HUES48 (cell line): ENCODE measurements at regions not wholly inside any gene's neighbourhood (a gene's known extent, or its start where the extent isn't known, plus 50 kb on each side); places are given as distances from the start of the nearest gene placed in this dataset.
A peak's percentile ranks its signal among the peaks of the same experiment; 100 is the strongest.
"Not testable (repeated sequence)": the region's sequence is repeated elsewhere in the genome, so short reads cannot be mapped to it uniquely, and the experiment has no call there.

Source experiments
- H3K27ac ChIP-seq: one replicate; pipeline ENCODE4 v1.7.0; 2013; ENCODE audit warnings: low read depth, low read length, inconsistent platforms
- H3K27me3 ChIP-seq: 2 replicates; pipeline ENCODE4 v1.6.1; 2013; ENCODE audit warnings: mild to moderate bottlenecking, low read length; ENCODE audit not compliant: control insufficient read depth, insufficient read depth
- H3K36me3 ChIP-seq: 2 replicates; pipeline ENCODE4 v1.6.1; 2013; ENCODE audit warnings: low read length; ENCODE audit not compliant: control insufficient read depth, insufficient read depth
- H3K4me1 ChIP-seq: 2 replicates; pipeline ENCODE4 v1.6.1; 2013; ENCODE audit warnings: mild to moderate bottlenecking, low read length; ENCODE audit not compliant: control insufficient read depth, insufficient read depth
- H3K4me3 ChIP-seq: 2 replicates; pipeline ENCODE4 v1.5.1; 2013; ENCODE audit warnings: mild to moderate bottlenecking, low read depth, low read length
- H3K9ac ChIP-seq: 2 replicates; pipeline ENCODE4 v1.6.1; 2013; ENCODE audit warnings: mild to moderate bottlenecking, low read depth, low read length, moderate library complexity
- H3K9me3 ChIP-seq: 2 replicates; pipeline ENCODE4 v1.6.1; 2013; ENCODE audit warnings: low read length; ENCODE audit not compliant: control insufficient read depth, insufficient read depth

DNA sequence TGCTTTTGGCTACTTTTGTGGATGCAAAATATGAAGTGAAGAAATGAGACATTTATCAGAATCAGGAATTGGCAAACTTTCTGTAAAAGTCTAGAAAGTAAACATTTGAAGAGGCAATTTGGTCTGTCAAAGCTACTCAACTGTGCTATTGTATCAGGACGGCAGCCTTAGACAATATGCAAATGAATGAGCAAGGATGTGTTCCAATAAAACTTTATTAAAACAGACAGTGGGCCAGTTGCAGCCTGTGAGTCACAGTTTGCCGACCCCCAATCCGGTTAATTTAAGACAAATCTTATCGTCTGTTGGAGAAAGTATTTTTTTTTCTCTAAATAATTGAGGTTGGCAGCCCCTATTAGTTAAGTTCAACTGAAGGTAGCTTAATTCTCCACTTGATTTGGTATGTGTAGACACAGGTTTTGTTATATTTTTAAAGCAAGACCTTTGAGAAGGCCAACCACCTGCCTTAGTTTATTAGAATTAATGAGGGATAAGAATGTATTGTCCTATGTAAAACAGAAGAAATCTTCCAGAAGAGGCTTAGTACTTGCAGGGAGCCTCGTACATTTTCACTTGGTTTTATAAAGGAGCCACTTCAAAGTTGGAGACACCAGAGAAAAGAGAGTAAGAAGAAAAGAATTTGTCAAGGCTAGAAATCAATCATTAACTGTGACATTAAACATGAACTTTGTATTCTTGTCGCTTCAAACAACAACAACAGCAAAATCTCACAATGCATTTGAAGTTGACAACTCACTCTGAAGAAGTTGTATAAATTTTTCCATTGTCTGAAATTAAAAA, 81.6 kb upstream of the FAT1 start:
- H3K9me3 ChIP-seq = no peaks in the 10 kb centered on the region
- H3K4me3 ChIP-seq = no peak overlapping the region
- no peaks in the 10 kb centered on the region for H3K36me3 ChIP-seq
- H3K27me3 ChIP-seq = no peaks in the 10 kb centered on the region
- H3K4me1 ChIP-seq = peaks cover 16% of the 10 kb centered on the region
- H3K9ac ChIP-seq = no peak overlapping the region
- H3K27ac ChIP-seq = peak overlapping the region; percentile 42

DNA sequence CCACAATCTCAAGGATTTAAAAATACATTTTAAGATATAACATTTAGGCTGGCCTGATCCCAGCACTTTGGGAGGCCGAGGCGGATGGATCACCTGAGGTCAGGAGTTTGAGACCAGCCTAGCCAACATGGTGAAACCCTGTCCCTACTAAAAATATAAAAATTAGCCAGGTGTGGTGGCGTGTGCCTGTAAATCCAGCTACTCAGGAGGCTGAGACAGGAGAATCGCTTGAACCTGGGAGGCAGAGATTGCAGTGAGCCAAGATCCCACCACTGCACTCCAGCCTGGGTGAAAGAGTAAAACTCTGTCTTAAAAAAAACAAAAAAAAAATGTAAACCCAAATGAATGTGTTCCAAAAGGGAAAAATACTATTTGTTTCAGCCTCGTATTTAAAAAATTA, 82.3 kb upstream of the FAT1 start:
- not testable (repeated sequence) for H3K9me3 ChIP-seq, H3K9ac ChIP-seq, H3K4me3 ChIP-seq, H3K27ac ChIP-seq, H3K36me3 ChIP-seq, H3K27me3 ChIP-seq
- peaks cover 16% of the 10 kb centered on the region for H3K4me1 ChIP-seq

DNA sequence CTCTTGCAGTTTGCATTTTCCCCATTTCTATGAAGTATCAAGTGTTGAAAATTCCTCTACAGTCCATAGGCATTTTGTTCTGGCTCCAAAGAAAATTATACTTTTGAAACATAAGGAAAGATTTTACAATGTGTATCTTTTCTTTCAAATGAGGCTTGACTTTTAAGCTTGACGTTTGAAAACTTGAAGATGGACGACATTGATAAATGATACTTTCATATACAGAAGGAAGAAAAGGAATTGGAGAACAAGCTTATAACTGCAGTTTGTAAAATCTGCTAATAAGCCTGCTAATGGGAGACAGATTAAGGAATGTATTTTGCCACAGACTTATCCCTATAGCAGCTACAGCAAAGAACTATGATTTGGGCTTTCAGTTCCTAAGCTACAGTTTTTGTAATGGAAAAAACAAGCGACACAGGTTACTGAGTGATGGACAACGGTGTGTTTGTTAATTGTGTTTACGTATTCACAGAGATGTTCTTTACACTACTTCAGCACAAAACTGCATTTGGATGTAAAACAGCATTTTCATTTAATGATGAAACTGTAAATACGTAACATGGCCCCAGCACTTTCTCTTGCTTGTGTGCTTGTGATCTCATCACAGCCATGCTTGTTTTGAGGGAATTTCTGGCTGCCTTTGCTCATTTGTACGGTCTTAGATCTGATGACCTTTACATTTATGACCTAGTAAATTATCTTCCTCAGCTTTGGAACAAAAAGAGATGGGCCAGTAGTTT, 83.2 kb upstream of the FAT1 start:
- Histone ChIP-seq H3K9ac (peak overlapping the region; percentile 36; the same call in 1 of the 2 replicates), H3K36me3 (no peaks in the 10 kb centered on the region), H3K4me3 (no peak overlapping the region), H3K9me3 (no peaks in the 10 kb centered on the region), H3K27me3 (no peaks in the 10 kb centered on the region), H3K27ac (no peak overlapping the region), H3K4me1 (peaks cover 16% of the 10 kb centered on the region)

DNA sequence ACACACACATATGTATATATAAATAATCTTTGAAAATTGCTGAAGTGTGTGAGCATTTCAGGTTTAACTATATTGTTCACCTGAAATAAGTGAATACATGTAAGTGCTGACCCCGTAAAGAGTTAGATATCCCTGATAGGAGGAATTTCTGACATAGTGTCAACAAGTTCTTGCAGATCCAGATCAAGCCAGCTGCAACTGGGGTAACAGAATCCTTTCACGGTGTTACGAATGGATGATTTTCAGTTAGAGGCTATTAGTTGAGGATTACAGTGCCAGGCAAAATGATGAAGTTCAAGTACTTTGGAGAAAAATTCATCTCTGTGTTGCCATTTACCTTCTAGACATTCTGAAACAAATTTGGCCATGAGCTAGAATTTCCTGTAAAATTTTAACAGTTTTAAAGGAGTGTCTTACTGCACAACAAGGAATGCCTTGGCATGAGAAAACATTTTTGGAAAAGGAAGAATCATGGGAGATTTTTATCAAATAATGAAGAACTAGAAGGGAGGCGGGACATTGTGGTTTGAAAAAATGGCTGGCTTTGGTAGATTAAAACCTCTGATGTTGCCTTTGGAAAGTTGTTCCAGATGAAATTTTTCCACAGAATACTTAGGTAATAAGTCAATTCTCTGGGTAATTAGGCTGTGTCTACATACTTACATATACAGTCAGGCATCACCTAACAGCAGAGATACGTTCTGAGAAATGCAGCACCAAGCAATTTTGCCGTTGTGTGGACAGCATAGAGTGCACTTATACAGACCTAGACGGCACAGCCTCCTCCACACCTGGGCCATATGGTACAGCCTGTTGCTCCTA, 84.4 kb upstream of the FAT1 start:
- Histone ChIP-seq H3K27me3 (no peaks in the 10 kb centered on the region), H3K4me3 (no peak overlapping the region), H3K4me1 (peaks cover 16% of the 10 kb centered on the region), H3K36me3 (no peaks in the 10 kb centered on the region), H3K9ac (no peak overlapping the region), H3K9me3 (no peaks in the 10 kb centered on the region), H3K27ac (no peak overlapping the region)

DNA sequence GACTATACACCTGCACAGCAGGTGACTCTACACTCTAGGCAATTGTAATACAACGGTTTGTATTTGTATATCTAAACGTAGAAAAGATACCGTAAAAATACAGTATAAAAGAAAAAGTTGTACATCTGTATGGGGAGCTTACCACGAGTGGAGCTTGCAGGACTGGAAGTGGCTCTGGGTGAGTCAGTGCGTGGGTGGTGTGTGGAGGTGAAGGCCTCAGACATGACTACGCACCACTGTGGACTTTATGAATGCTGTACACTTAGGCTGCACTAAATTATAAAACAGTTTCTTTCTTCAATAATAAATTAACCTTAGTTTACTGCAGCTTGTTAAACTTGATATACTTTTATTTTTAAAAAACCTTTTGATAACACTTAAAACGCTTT, 85.0 kb upstream of the FAT1 start:
- Histone ChIP-seq H3K4me1 (peaks cover 16% of the 10 kb centered on the region), H3K9me3 (no peaks in the 10 kb centered on the region), H3K36me3 (no peaks in the 10 kb centered on the region), H3K4me3 (no peak overlapping the region), H3K9ac (no peak overlapping the region), H3K27me3 (no peaks in the 10 kb centered on the region), H3K27ac (no peak overlapping the region)

DNA sequence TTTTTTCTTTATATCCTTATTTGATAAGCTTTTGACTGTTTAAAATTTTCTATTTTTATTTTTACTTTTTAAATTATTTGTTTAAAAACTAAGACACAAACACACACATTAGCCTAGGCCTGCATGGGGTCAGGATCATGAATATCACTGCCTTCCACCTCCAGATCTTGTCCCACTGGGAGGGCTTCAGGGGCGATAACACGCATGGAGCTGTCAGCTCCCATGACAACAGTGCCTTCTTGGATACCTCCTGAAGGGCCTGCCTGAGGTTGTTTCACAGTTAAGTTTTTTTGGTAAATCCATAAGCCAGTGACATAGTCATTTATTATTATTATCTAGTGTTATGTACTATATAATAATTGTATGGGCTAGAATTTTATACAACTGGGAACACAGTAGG, 85.4 kb upstream of the FAT1 start:
- H3K36me3 ChIP-seq = no peaks in the 10 kb centered on the region
- H3K9me3 ChIP-seq = no peaks in the 10 kb centered on the region
- no peak overlapping the region for H3K4me3 ChIP-seq
- peaks cover 16% of the 10 kb centered on the region for H3K4me1 ChIP-seq
- no peak overlapping the region for H3K27ac ChIP-seq
- no peak overlapping the region for H3K9ac ChIP-seq
- no peaks in the 10 kb centered on the region for H3K27me3 ChIP-seq

DNA sequence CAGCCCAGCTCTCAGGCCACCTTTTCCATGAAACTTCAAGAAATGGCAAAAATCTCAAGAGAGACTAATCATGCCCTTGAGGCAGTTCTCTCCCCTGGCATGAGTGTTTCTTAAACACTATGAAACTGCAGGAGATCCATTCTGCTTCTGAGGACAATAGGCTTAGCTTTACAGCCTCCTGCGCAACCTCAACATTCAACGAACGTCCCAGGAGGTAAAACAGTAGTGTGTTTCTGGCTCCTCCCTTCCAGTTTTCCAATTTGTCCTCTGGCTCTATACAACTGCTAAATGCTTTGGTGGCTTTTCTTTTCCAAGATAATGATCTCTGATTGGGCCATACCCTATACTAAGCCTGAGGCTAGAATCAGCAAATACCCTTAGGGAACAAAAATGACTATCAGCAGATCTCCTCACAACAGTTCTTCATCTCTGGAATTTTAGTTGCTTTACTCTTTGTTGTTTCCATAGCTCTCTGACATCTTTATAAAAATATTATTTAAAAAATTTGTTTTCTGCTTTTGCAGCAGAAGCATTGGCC, 87.0 kb upstream of the FAT1 start:
- peaks cover 16% of the 10 kb centered on the region for H3K4me1 ChIP-seq
- H3K9ac ChIP-seq = no peak overlapping the region
- H3K27ac ChIP-seq = no peak overlapping the region
- no peak overlapping the region for H3K4me3 ChIP-seq
- no peaks in the 10 kb centered on the region for H3K27me3 ChIP-seq
- no peaks in the 10 kb centered on the region for H3K36me3 ChIP-seq
- H3K9me3 ChIP-seq = no peaks in the 10 kb centered on the region

DNA sequence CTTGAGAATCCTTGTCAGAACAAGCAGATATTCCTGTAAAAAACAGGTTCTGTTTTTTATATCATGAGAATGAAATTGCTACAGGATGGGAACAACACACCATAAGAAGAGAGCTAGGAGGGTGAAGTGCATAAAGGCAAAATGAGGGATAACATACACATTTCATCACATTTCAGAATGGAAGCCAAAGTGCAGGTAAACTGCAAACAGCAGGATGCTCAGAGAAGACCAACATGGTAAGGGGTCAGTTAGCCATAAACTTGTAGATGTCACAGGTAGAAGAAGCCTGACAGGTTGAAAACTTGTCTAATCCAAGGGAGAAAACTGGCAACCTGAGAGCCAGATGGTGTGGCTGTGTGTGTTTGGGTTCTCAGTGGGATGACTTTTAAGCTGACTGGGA, 88.9 kb upstream of the FAT1 start:
- no peaks in the 10 kb centered on the region for H3K9me3 ChIP-seq
- no peaks in the 10 kb centered on the region for H3K36me3 ChIP-seq
- H3K9ac ChIP-seq = no peak overlapping the region
- no peaks in the 10 kb centered on the region for H3K27me3 ChIP-seq
- peaks cover 2% of the 10 kb centered on the region; the same call in 1 of the 2 replicates for H3K4me1 ChIP-seq
- no peak overlapping the region for H3K4me3 ChIP-seq
- no peak overlapping the region for H3K27ac ChIP-seq

DNA sequence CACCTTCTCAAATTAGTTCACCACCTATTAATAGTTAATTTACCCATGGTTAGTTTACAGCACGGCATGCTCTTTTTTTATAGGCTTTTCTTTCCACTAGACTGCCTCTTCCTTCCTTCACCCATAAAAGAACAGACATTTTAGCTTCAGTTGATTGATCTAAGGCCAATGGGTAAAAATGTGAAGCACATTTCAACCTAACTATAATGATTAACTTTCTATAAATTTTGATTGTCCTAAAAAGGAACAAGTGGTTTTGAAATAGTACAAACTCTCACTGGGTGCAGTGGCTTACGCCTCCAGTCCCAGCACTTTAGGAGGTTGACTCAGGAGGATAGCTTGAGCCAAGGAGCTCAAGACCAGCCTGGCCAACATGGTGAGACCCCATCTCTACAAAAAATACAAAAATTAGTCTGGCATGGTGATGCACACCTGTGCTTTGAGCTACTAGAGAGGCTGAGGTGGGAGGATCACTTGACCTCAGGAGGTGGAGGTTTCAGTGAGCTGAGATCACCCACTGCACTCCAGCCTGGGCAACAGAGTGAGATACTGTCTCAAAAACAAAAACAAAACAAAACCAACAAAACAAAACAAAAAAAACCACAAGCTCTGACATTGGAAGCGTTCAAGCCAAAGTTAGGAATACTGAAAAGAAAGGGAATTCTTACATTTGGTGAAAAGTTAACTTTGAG, 89.9 kb upstream of the FAT1 start:
- H3K27ac ChIP-seq = no peak overlapping the region
- no peak overlapping the region for H3K9ac ChIP-seq
- H3K4me1 ChIP-seq = no peaks in the 10 kb centered on the region

DNA sequence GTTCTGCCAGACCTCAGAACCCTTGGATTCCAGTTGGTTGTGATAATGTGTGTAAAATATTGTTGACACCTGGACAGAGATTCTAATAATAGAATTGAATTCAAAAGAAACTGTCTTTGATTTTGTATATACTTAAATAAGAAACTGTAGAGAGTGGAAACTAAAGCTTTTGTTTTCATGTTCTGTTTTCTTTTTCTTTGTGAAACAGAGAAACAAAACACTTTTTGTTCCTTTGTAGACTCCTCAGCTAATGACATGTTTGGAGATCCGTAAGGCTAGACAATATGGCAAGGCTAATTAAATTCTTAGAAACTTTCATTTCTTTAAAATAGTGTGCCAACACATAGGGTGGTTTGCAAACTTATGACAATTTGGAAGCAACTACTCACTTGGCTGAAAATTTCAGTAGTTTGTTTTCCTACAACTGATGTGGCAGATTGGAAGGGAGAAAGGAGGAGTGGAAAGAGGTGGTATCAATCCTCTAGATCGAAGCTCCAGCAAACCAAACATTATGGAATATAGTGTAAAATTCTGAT, 90.9 kb upstream of the FAT1 start:
- no peak overlapping the region for H3K27ac ChIP-seq
- H3K9me3 ChIP-seq = no peaks in the 10 kb centered on the region
- no peaks in the 10 kb centered on the region for H3K4me1 ChIP-seq

More for the DNA sequence above, 89.9 kb upstream of the FAT1 start:
- no peak overlapping the region for H3K4me3 ChIP-seq
- H3K36me3 ChIP-seq = no peaks in the 10 kb centered on the region
- H3K9me3 ChIP-seq = no peaks in the 10 kb centered on the region
- H3K27me3 ChIP-seq = no peaks in the 10 kb centered on the region

More for the DNA sequence above, 90.9 kb upstream of the FAT1 start:
- H3K4me3 ChIP-seq = no peak overlapping the region
- H3K36me3 ChIP-seq = no peaks in the 10 kb centered on the region
- no peaks in the 10 kb centered on the region for H3K27me3 ChIP-seq
- H3K9ac ChIP-seq = no peak overlapping the region
